Mesodermal cell (in vitro differentiated cells): ENCODE measurements at regions not wholly inside any gene's neighbourhood (a gene's known extent, or its start where the extent isn't known, plus 50 kb on each side); places are given as distances from the start of the nearest gene placed in this dataset.

ENCODE experiments used
- H3K27ac ChIP-seq: 2 replicates; pipeline ENCODE4 v1.7.0; 2013; ENCODE audit warnings: mild to moderate bottlenecking, low read depth, low read length, moderate library complexity; ENCODE audit not compliant: severe bottlenecking
- H3K36me3 ChIP-seq: 2 replicates; pipeline ENCODE4 v1.7.1; 2013; ENCODE audit warnings: mild to moderate bottlenecking, low read length, moderate library complexity; ENCODE audit not compliant: control insufficient read depth, insufficient read depth
- H3K4me1 ChIP-seq: one replicate; pipeline ENCODE4 v1.7.1; 2013; ENCODE audit warnings: mild to moderate bottlenecking, low read length; ENCODE audit not compliant: insufficient read depth, control insufficient read depth, poor library complexity, severe bottlenecking
- H3K4me3 ChIP-seq: 2 replicates; pipeline ENCODE4 v1.7.0; 2013; ENCODE audit warnings: low read length, control low read depth, mild to moderate bottlenecking; ENCODE audit not compliant: insufficient read depth, poor library complexity, severe bottlenecking; ENCODE audit errors: extremely low read depth
- H3K9me3 ChIP-seq: 2 replicates; pipeline ENCODE4 v1.7.1; 2013; ENCODE audit warnings: mild to moderate bottlenecking, low read length, moderate library complexity; ENCODE audit not compliant: control insufficient read depth
- WGBS, 2 experiments: methylation state at CpG; one replicate each; pipeline ENCODE4 v1.1.5; 2013; ENCODE audit warnings: missing lambda C conversion rate in 2 of 2; ENCODE audit not compliant: insufficient coverage in 2 of 2; 5-methylcytosine and 5-hydroxymethylcytosine counted together

DNA sequence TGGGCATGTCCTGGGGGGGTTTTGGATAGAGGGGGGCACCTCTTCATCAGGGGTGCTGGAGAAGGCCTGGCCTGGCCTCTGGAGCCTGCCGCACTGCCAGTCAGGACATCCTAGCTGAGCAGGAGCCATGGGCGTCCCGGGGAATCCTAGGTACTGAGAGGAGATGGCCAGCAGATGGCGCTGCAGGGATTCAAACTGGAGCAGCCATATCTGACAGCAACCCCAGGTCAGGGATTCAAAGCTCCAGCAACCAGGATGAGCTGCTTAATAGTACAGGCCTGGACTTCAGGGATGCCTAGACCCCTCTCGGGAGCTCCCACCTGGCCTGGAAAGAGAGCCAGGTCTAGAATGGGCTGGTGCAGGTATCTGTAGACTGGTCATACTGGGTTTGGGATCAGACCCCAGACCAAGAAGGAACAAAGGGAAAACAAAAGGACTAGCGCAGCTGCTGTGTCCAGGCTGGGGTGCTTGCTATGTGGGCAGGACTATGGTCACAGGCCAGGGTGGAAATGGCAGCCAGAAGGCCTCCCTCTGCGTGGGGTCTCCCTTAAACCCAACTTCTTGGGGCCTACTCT is 306.9 kb upstream of the RBFOX1 start:
- Histone ChIP-seq H3K36me3 (no peaks in the 10 kb centered on the region), H3K27ac (no peak overlapping the region), H3K4me1 (no peaks in the 10 kb centered on the region), H3K9me3 (no peaks in the 10 kb centered on the region), H3K4me3 (no peak overlapping the region)
- whole genome bisulfite sequencing, 2 experiments, result 38 to 42% methylated on average over 7 of the region's 7 CpGs

GRCh38 chr16:7021653-7022275 is 310.9 kb upstream of the RBFOX1 start:
- Histone ChIP-seq H3K9me3 (no peaks in the 10 kb centered on the region), H3K27ac (no peak overlapping the region), H3K36me3 (no peaks in the 10 kb centered on the region), H3K4me3 (no peak overlapping the region), H3K4me1 (no peaks in the 10 kb centered on the region)
- 96 to 100% methylated on average over 1 to 2 of the region's 2 CpGs for WGBS, 2 experiments

GRCh38 chr16:7017006-7017662 is 315.5 kb upstream of the RBFOX1 start:
- 92 to 94% methylated on average over 14 to 15 of the region's 15 CpGs for WGBS, 2 experiments
- no peak overlapping the region for H3K27ac ChIP-seq

DNA sequence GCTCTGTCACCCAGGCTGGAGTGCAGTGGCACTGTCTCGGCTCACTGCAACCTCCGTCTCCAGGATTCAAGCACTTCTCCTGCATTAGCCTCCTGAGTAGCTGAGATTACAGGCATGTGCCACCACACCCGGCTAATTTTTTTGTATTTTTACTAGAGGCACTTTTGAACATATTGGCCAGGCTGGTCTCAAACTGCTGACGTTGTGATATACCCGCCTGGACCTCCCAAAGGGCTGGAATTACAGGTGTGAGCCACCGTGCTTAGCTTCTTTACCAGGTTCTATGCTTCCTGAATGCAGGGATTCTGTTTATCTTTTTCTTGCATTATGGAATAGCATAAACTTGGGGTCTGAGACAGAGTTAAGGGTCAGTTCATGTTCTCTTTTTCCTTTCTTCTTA is 317.9 kb upstream of the RBFOX1 start:
- Histone ChIP-seq H3K9me3 (no peaks in the 10 kb centered on the region), H3K4me3 (no peak overlapping the region), H3K36me3 (no peaks in the 10 kb centered on the region), H3K4me1 (no peaks in the 10 kb centered on the region), H3K27ac (no peak overlapping the region)
- WGBS, 2 experiments, result 80 to 87% methylated on average over 6 of the region's 6 CpGs

More at GRCh38 chr16:7017006-7017662, 315.5 kb upstream of the RBFOX1 start:
- Histone ChIP-seq H3K4me3 (no peak overlapping the region), H3K4me1 (no peaks in the 10 kb centered on the region), H3K9me3 (no peaks in the 10 kb centered on the region), H3K36me3 (no peaks in the 10 kb centered on the region)

GRCh38 chr16:7013990-7014389 is 318.7 kb upstream of the RBFOX1 start:
- H3K9me3 ChIP-seq, result no peaks in the 10 kb centered on the region
- H3K36me3 ChIP-seq, result no peaks in the 10 kb centered on the region
- WGBS, 2 experiments, result 15 to 60% methylated on average over 1 to 2 of the region's 5 CpGs
- no peaks in the 10 kb centered on the region for H3K4me1 ChIP-seq
- no peak overlapping the region for H3K4me3 ChIP-seq
- H3K27ac ChIP-seq, result no peak overlapping the region

DNA sequence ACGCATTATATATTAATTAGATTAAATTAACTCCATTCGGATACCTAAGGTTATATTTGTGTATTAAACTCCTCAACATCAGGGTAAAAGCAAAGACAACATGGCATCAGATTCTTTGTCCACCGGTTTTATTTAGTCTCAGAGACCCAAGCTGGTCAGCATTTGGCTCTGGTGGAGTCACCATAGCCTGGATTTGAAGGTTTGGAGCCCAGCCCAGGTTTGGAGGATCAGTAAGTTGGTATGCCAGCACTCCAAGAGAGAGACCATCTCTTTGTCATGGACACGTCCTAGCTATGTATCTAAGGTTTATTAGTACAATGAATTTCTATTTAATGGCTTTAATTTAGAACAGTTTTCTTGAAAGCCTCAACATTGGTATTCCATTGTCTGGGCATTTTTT is 328.4 kb upstream of the RBFOX1 start:
- WGBS, 2 experiments, result 90% methylated on average over 2 of the region's 4 CpGs; no CpG with 5 or more reads in 1 of the 2 experiments
- Histone ChIP-seq H3K36me3 (no peaks in the 10 kb centered on the region), H3K27ac (no peak overlapping the region), H3K4me3 (no peak overlapping the region), H3K4me1 (no peaks in the 10 kb centered on the region), H3K9me3 (no peaks in the 10 kb centered on the region)

DNA sequence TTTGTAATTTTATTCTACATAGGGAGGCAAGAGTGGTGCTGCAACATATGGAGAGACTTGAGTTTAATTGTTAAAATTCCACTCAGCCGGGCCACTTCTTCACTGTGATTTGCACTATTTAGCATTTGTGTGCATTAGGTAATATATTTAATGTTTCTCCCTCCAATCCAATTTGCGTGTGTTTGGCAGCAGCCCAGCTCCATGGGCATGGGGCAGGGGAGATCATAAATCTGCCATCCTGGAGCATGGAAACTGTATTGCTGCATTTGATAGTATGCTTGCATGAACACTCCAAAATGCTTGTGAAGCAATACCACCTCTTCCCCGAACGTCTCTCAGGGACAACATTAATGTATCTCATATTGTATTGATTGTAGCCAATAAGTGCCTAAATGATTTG is 339.1 kb upstream of the RBFOX1 start:
- no peaks in the 10 kb centered on the region for H3K4me1 ChIP-seq
- no CpG with 5 or more reads among the region's 4 CpGs for WGBS, 2 experiments
- H3K4me3 ChIP-seq, result no peak overlapping the region
- H3K9me3 ChIP-seq, result no peaks in the 10 kb centered on the region
- no peak overlapping the region for H3K27ac ChIP-seq
- no peaks in the 10 kb centered on the region for H3K36me3 ChIP-seq

DNA sequence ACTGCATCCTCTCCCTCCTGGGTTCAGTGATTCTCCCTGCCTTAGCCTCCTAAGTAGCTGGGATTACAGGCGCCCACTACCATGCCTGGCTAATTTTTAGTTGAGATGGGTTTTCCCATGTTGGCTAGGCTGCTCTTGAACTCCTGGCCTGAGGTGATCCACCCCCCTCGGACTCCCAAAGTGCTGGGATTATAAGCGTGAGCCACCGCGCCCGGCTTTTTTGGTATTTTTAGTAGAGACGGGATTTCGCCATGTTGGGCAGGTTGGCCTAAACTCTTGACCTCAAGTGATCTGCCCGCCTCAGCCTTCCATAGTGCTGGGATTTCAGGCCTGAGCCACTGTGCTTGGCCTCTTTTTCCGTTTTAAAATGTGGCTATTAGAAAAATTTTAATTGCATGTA is 343.8 kb upstream of the RBFOX1 start:
- H3K36me3 ChIP-seq, result no peaks in the 10 kb centered on the region
- no peaks in the 10 kb centered on the region for H3K9me3 ChIP-seq
- WGBS, 2 experiments, result 85 to 89% methylated on average over 9 of the region's 10 CpGs
- H3K4me3 ChIP-seq, result no peak overlapping the region
- no peaks in the 10 kb centered on the region for H3K4me1 ChIP-seq
- no peak overlapping the region for H3K27ac ChIP-seq

GRCh38 chr16:6977916-6978315 is 354.7 kb upstream of the RBFOX1 start:
- 84 to 89% methylated on average over 4 to 6 of the region's 8 CpGs for WGBS, 2 experiments
- Histone ChIP-seq H3K9me3 (no peaks in the 10 kb centered on the region), H3K4me1 (no peaks in the 10 kb centered on the region), H3K36me3 (no peaks in the 10 kb centered on the region), H3K27ac (no peak overlapping the region), H3K4me3 (no peak overlapping the region)

GRCh38 chr16:6977291-6977690 is 355.4 kb upstream of the RBFOX1 start:
- Histone ChIP-seq H3K36me3 (no peaks in the 10 kb centered on the region), H3K4me1 (no peaks in the 10 kb centered on the region), H3K4me3 (no peak overlapping the region), H3K27ac (peak overlapping the region; percentile 16), H3K9me3 (no peaks in the 10 kb centered on the region)
- WGBS, 2 experiments, result 92 to 93% methylated on average over 5 to 6 of the region's 7 CpGs

- Histone ChIP-seq H3K36me3 (no peaks in the 10 kb centered on the region), H3K9me3 (no peaks in the 10 kb centered on the region), H3K4me1 (no peaks in the 10 kb centered on the region), H3K27ac (no peak overlapping the region), H3K4me3 (no peak overlapping the region)
- WGBS, 2 experiments, result no CpG with 5 or more reads among the region's 1 CpG
Measured at GRCh38 chr16:6976716-6977115, 355.9 kb upstream of the RBFOX1 start.
